Thyroid gland (tissue), 4 donors: ENCODE measurements at regions not wholly inside any gene's neighbourhood (a gene's known extent, or its start where the extent isn't known, plus 50 kb on each side); places are given as distances from the start of the nearest gene placed in this dataset.

ENCODE experiments used
- POLR2A ChIP-seq, 2 donors: fragments of 450-650 bp; IDR thresholded peaks; one replicate each; pipeline ENCODE4 v1.6.1; 2017; ENCODE audit warnings: antibody characterized with exemption in 2 of 2, mild to moderate bottlenecking in 2 of 2, moderate library complexity in 1 of 2
- TF ChIP-seq, protein P1 (sequence below), 6 experiments: fragments of 200-600 bp in 3 of 6; fragments of 450-650 bp in 3 of 6; sonication (generic) in 3 of 6; IDR thresholded peaks; one replicate each; pipeline ENCODE4 v1.5.1; 2016 to 2019; ENCODE audit warnings: antibody characterized with exemption in 6 of 6, mild to moderate bottlenecking in 2 of 6, inconsistent platforms in 1 of 6, moderate library complexity in 1 of 6

DNA sequence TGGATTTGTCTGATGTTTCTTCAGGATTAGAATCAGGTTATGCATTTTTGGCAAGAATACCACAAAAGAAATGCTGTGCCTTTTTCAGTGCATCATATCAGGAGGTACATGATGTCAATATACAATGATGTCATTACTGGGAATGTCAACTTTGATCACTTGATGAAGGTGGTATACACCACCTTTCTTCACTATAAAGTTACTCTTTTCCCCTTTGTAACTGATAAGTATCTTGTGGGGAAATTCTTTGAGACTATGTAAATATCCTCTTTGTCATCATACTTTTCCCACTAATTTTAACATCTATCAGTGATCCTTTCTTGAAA lies 65.9 kb upstream of the TCF7L2 start:
- TF ChIP-seq, protein P1, sequence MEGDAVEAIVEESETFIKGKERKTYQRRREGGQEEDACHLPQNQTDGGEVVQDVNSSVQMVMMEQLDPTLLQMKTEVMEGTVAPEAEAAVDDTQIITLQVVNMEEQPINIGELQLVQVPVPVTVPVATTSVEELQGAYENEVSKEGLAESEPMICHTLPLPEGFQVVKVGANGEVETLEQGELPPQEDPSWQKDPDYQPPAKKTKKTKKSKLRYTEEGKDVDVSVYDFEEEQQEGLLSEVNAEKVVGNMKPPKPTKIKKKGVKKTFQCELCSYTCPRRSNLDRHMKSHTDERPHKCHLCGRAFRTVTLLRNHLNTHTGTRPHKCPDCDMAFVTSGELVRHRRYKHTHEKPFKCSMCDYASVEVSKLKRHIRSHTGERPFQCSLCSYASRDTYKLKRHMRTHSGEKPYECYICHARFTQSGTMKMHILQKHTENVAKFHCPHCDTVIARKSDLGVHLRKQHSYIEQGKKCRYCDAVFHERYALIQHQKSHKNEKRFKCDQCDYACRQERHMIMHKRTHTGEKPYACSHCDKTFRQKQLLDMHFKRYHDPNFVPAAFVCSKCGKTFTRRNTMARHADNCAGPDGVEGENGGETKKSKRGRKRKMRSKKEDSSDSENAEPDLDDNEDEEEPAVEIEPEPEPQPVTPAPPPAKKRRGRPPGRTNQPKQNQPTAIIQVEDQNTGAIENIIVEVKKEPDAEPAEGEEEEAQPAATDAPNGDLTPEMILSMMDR (IDR thresholded peaks at IDR 0.05): no peak
- TF ChIP-seq POLR2A (IDR thresholded peaks at IDR 0.05): no peak
